ENCODE measurements at regions not wholly inside any gene's neighbourhood (a gene's known extent, or its start where the extent isn't known, plus 50 kb on each side); places are given as distances from the start of the nearest gene placed in this dataset.

- no peak for TF ChIP-seq CTCF (conservative IDR thresholded peaks at IDR 0.05)
- H3K4me2 ChIP-seq (ENCODE audit: insufficient read depth, insufficient read length, low read length): no peak overlapping the region
- Mint-ChIP-seq H3K9me3 (peaks cover 55 to 58% of the 10 kb centered on the region in 2 experiments), H3K27me3 (ENCODE audit: low read depth) (peaks cover 11% of the 10 kb centered on the region), H3K4me1 (peaks cover 17 to 29% of the 10 kb centered on the region in 2 experiments), H3K36me3 (ENCODE audit: insufficient read depth in 1 of 3, low read depth in 3 of 3) (peaks cover 0 to 9% (median 0%) of the 10 kb centered on the region in 3 experiments; a peak in 3 of 7 replicates), H3K27ac (no peak overlapping the region), H3K4me3 (no peak overlapping the region)
- no peak overlapping the region; the same call in 1 of the 2 replicates for H3K14ac ChIP-seq (ENCODE audit: insufficient read depth, low read length)
- H3K56ac ChIP-seq (ENCODE audit: insufficient read length, low read depth, low read length): no peak overlapping the region
- no CpG with 5 or more reads among the region's 15 CpGs for WGBS (ENCODE audit: extremely low coverage, insufficient read length, low lambda C conversion rate)
- no peak for DNase-seq
- H4K20me1 ChIP-seq (ENCODE audit: control insufficient read depth, insufficient read depth, insufficient read length): no peaks in the 10 kb centered on the region
- no peak overlapping the region for H2AK5ac ChIP-seq (ENCODE audit: insufficient read length, low read length)
- no peaks in the 10 kb centered on the region for H3K23me2 ChIP-seq (ENCODE audit: insufficient read length, low read depth, low read length, poor library complexity, severe bottlenecking)
- H2BK20ac ChIP-seq (ENCODE audit: low read depth, low read length, poor library complexity, severe bottlenecking): no peak overlapping the region
- no peak overlapping the region for H2BK15ac ChIP-seq (ENCODE audit: low read depth, low read length)
- no peaks in the 10 kb centered on the region for H3K27me3 ChIP-seq (ENCODE audit: insufficient read depth, low read length)
- H3K27ac ChIP-seq (ENCODE audit: insufficient read length, low read depth, low read length): no peak overlapping the region
- no peaks in the 10 kb centered on the region for H3K79me1 ChIP-seq (ENCODE audit: insufficient read depth, low read depth, low read length, poor library complexity, severe bottlenecking)
- no peak overlapping the region for H4K8ac ChIP-seq (replicated peaks; ENCODE audit: insufficient read length, low read depth, low read length)
- H3K18ac ChIP-seq (ENCODE audit: insufficient read length, low read depth, low read length): no peak overlapping the region
- no peak overlapping the region for H4K5ac ChIP-seq (ENCODE audit: insufficient read length, low read depth, low read length)
- no peaks in the 10 kb centered on the region for H3K79me2 ChIP-seq (ENCODE audit: insufficient read depth, low read length)
- no peak overlapping the region for H2BK5ac ChIP-seq (ENCODE audit: insufficient read length, low read length)
- no peak overlapping the region for H2BK120ac ChIP-seq (ENCODE audit: low read depth, low read length, poor library complexity, severe bottlenecking)
- no peak overlapping the region for H3K9ac ChIP-seq (ENCODE audit: extremely low read depth, insufficient read length, low read length)
- no peak overlapping the region for H3T11ph ChIP-seq (ENCODE audit: low read length)
- no peak overlapping the region for H2AFZ ChIP-seq (ENCODE audit: low read length)
- H3K4me1 ChIP-seq (ENCODE audit: insufficient read depth, low read length): peaks cover 7% of the 10 kb centered on the region
- no peak overlapping the region for H3K4ac ChIP-seq (ENCODE audit: low read depth, low read length)
- H2BK12ac ChIP-seq (ENCODE audit: insufficient read length, low read depth, low read length): no peak overlapping the region
- no peaks in the 10 kb centered on the region for H3K9me3 ChIP-seq (ENCODE audit: control insufficient read depth, low read depth, low read length)
- no peak overlapping the region for H4K91ac ChIP-seq (ENCODE audit: insufficient read length, low read depth, low read length)
- no peak overlapping the region for H3K23ac ChIP-seq (ENCODE audit: insufficient read length, low read depth, low read length)
Measured at GRCh38 chrX:39759526-39760224, 338.1 kb downstream of the BCOR start.

Data from H9 (cell line).